ENCODE measurements at regions not wholly inside any gene's neighbourhood (a gene's known extent, or its start where the extent isn't known, plus 50 kb on each side); places are given as distances from the start of the nearest gene placed in this dataset.

GRCh38 chr1:90505806-90506205 is 211.3 kb downstream of the BARHL2 start:
- Histone ChIP-seq H3K27ac (replicated peaks) (no peak overlapping the region), H3K4me3 (replicated peaks; ENCODE audit: insufficient read depth, low read length) (no peak overlapping the region), H3K27me3 (ENCODE audit: insufficient read depth, poor library complexity, severe bottlenecking) (no peaks in the 10 kb centered on the region)
- TF ChIP-seq, protein P1, sequence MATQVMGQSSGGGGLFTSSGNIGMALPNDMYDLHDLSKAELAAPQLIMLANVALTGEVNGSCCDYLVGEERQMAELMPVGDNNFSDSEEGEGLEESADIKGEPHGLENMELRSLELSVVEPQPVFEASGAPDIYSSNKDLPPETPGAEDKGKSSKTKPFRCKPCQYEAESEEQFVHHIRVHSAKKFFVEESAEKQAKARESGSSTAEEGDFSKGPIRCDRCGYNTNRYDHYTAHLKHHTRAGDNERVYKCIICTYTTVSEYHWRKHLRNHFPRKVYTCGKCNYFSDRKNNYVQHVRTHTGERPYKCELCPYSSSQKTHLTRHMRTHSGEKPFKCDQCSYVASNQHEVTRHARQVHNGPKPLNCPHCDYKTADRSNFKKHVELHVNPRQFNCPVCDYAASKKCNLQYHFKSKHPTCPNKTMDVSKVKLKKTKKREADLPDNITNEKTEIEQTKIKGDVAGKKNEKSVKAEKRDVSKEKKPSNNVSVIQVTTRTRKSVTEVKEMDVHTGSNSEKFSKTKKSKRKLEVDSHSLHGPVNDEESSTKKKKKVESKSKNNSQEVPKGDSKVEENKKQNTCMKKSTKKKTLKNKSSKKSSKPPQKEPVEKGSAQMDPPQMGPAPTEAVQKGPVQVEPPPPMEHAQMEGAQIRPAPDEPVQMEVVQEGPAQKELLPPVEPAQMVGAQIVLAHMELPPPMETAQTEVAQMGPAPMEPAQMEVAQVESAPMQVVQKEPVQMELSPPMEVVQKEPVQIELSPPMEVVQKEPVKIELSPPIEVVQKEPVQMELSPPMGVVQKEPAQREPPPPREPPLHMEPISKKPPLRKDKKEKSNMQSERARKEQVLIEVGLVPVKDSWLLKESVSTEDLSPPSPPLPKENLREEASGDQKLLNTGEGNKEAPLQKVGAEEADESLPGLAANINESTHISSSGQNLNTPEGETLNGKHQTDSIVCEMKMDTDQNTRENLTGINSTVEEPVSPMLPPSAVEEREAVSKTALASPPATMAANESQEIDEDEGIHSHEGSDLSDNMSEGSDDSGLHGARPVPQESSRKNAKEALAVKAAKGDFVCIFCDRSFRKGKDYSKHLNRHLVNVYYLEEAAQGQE (IDR thresholded peaks at IDR 0.05; ENCODE audit: insufficient replicate concordance, low read depth): no peak
- TF ChIP-seq GABPA (IDR thresholded peaks at IDR 0.05; ENCODE audit: low read depth): no peak
- TF ChIP-seq, protein P2, sequence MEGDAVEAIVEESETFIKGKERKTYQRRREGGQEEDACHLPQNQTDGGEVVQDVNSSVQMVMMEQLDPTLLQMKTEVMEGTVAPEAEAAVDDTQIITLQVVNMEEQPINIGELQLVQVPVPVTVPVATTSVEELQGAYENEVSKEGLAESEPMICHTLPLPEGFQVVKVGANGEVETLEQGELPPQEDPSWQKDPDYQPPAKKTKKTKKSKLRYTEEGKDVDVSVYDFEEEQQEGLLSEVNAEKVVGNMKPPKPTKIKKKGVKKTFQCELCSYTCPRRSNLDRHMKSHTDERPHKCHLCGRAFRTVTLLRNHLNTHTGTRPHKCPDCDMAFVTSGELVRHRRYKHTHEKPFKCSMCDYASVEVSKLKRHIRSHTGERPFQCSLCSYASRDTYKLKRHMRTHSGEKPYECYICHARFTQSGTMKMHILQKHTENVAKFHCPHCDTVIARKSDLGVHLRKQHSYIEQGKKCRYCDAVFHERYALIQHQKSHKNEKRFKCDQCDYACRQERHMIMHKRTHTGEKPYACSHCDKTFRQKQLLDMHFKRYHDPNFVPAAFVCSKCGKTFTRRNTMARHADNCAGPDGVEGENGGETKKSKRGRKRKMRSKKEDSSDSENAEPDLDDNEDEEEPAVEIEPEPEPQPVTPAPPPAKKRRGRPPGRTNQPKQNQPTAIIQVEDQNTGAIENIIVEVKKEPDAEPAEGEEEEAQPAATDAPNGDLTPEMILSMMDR (IDR thresholded peaks at IDR 0.05; ENCODE audit: insufficient read depth, low read length): no peak
- TF ChIP-seq POLR2AphosphoS5 (IDR thresholded peaks at IDR 0.05; ENCODE audit: low read depth): no peak
- no peak for TF ChIP-seq SPI1 (IDR thresholded peaks at IDR 0.05; ENCODE audit: borderline replicate concordance, low read depth)
- no peak for DNase-seq (ENCODE audit: low read depth in 1 of 2, low spot score in 1 of 2)

GRCh38 chr1:90504509-90504908 is 212.6 kb downstream of the BARHL2 start:
- H3K27ac ChIP-seq (replicated peaks): no peak overlapping the region
- TF ChIP-seq, protein P2 (IDR thresholded peaks at IDR 0.05; ENCODE audit: insufficient read depth, low read length): no peak
- no peak for TF ChIP-seq GABPA (IDR thresholded peaks at IDR 0.05; ENCODE audit: low read depth)
- no peak for TF ChIP-seq SPI1 (IDR thresholded peaks at IDR 0.05; ENCODE audit: borderline replicate concordance, low read depth)
- no peak for TF ChIP-seq POLR2AphosphoS5 (IDR thresholded peaks at IDR 0.05; ENCODE audit: low read depth)
- TF ChIP-seq, protein P1 (IDR thresholded peaks at IDR 0.05; ENCODE audit: insufficient replicate concordance, low read depth): no peak
- DNase-seq (ENCODE audit: low read depth in 1 of 2, low spot score in 1 of 2): no peak
- no peaks in the 10 kb centered on the region for H3K27me3 ChIP-seq (ENCODE audit: insufficient read depth, poor library complexity, severe bottlenecking)
- H3K4me3 ChIP-seq (replicated peaks; ENCODE audit: insufficient read depth, low read length): no peak overlapping the region

DNA sequence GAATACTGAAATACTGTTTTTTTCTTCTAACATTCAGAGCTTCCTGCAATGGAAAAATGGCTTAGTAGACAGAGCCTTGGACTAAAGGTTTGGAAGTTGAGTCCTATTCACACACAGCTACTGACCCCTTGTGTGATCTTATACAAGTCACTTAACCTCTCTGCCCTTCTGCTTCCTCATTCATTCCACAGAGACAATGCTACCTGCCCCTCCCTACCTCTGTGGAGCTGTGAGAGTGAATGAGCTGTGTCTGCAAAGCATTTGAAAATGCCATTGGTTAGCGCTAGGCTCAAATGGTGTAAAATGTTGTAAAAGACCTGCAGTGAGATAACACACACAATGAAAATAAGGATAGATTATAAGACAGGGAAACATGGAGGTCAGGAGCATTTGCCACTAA is 214.4 kb downstream of the BARHL2 start:
- Histone ChIP-seq H3K4me3 (replicated peaks; ENCODE audit: insufficient read depth, low read length) (no peak overlapping the region), H3K27me3 (ENCODE audit: insufficient read depth, poor library complexity, severe bottlenecking) (no peaks in the 10 kb centered on the region), H3K27ac (replicated peaks) (no peak overlapping the region)
- TF ChIP-seq SPI1 (IDR thresholded peaks at IDR 0.05; ENCODE audit: borderline replicate concordance, low read depth) (no peak), GABPA (IDR thresholded peaks at IDR 0.05; ENCODE audit: low read depth) (no peak)
- TF ChIP-seq, protein P2 (IDR thresholded peaks at IDR 0.05; ENCODE audit: insufficient read depth, low read length): no peak
- TF ChIP-seq, protein P1 (IDR thresholded peaks at IDR 0.05; ENCODE audit: insufficient replicate concordance, low read depth): no peak
- no peak for DNase-seq (ENCODE audit: low read depth in 1 of 2, low spot score in 1 of 2)

All from HL-60 (cell line).